NCI-H774 (cell line): ENCODE measurements at regions not wholly inside any gene's neighbourhood (a gene's known extent, or its start where the extent isn't known, plus 50 kb on each side); places are given as distances from the start of the nearest gene placed in this dataset.

Experiments
- DNase-seq: peaks from one replicate; lab custom pipeline; 2025; lab: John Stamatoyannopoulos, UW

DNA sequence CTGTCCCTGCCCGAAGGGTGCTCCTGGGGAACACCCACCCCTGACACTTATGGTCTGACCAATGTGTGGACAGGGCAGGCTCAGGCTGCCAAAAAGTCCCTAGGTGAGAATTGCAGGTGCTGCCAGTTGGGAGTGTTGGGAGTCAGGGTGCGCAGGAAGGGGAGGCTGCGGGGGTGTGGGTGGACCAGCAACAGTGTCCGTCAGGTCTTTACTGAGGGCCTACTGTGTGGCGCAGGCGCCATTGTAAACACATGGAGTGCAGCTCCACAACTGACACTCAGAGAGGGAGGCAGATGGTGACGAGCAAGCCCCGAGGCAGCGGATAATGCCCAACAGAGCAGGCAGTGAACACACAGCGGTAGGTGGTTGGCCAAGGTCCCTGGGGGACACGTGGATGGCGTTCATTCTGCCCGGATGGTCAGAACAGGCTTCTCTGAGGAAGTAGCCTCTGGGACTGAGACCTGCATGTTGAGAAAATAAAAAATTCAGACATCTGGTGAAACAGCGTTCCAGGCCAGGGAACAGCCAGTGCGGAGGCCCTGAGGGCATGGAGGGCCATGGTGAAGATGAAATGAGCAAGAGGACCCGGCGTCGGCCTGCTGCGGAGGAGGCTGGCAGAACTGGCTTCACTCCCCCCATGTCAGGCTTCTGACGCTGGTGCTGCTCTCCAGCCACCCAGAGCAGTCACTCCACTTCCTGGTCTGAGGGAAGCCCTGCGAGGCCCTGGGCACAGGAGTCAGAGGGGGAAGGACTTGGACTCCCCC lies 136.2 kb upstream of the ZBTB40 start:
- no peak for DNase-seq

DNA sequence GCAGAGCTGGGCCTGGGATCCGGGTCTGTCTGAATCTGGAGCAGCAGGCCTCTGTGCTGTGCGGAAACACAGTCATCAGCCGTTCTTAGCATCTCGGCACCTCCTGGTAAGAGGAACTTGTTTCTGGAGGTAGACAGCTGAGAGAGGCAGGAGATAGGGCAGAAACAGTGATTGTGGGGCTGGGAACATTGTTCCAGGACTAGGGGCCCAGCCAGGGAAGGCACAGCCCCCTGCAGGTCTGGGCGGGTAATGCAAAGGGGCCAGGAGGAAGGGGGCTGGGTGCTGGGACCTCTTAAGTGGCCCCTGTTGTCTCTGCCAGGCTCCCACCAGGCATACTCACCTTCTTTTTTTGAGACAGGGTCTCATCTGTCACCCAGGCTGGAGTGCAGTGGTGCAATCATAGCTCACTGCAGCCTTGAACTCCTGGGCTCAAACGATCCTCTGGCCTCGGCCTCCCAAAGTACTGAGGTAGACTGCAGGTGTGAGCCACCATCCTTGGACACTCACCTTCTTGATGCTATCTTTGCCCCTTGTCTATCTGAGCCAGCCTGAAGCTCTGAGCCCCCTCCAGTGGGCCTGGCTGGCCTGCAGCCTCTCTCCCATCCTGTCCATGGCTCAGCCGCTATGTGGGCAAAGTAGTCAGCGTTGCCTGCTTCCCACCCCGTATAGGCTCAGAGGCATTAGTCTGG lies 134.3 kb upstream of the ZBTB40 start:
- DNase-seq, result no peak

DNA sequence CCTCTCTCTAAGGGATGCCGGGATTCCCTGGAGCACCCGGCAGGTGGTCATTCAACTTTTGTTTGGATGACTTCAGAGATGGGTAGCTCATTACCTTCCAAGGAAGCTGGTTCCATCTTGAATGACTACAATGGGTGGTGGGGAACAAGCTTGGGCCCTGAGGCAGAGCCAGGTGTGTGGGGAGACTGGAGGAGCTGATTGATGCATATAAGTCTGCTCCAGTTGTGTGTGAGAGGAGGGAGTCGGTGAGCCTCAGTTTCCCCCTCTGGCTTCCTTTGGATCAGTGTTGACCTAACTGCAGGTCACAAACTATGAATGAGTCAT lies 133.8 kb upstream of the ZBTB40 start:
- DNase-seq, result no peak

DNA sequence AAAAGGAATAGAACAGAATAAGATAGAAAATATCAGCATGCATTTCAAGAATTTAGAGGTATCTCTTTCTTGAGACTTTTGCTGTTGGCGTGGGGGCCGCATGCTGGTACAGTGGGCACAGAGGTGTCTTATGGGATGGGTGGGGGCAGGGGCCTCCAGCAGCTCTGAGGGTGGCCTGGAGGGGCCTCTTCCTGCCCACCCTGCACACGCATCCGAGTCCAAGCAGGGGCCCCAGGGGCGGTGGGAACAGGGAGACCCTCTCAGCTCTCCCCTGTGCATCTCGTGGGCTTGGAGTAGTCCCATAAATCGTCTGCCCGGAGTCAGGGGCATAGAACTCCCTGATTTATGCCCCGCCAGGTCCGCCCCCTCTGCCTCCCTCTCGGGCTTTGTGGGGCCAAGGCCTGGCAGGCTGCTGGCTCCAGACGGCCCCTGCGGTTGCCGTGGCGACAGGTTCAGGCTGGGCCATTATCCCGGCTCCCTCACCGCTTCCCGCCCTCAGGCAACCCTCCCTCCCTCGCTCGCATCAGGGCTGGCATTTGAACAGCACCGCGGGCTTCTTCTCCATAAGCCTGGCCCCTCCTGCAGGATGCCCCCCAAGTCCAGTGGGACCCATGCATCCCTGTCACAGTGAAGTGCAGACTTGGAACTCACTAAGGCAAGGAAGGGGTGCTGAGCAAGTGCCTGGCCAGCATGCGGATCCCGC lies 133.2 kb upstream of the ZBTB40 start:
- DNase-seq, result peak; percentile 6

DNA sequence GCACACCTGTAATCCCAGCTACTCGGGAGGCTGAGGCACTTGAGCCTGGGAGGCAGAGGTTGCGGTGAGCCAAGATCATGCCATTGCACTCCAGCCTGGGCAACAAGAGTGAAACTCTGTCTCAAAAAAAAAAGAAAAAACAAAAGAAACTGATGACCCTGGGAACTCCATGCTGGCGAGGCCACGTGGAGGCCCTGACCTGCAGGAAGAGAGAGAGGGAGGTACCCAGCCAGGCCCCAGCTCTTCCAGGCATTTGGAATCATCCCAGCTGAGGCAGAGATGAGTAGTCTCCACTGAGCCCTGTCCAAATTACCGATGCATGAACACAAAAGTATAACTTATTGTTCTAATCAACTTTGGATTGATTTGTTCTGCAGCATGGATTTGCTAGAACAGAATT lies 132.0 kb upstream of the ZBTB40 start:
- no peak for DNase-seq

DNA sequence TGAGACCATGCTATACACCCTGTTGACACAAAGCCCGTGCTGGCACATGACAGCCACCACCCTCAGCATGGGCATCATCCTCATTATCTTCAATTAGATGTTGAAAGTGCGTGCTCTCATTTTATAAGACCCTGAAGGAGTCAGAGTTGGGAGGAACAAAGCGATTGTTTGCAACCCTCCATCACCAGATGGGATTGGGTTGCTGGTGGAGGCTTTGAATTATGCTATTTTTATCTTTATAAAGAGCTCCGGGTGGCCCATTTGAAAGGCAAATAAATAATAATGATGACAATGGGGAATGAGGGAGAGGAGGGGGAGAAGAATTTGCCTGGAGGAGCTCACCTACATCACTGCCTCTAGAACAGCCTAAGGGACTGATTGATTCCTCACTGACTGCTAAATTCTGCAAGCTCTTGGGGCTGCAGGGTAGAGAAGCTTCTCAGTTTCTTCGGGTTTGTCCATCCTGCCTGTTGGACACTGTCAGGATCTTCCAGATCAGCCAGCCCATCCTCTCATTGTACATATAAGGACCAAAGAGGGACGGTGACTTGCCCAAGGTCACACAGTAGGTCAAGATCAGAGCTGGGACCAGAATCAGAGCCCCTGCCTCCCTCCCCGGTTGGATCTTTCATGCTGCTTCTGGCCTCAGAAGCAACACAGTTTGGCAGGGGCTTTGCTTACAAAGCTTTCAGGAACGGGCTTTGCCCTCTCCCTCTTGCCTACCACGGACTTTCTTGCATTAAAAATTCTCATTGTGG lies 130.9 kb upstream of the ZBTB40 start:
- no peak for DNase-seq

DNA sequence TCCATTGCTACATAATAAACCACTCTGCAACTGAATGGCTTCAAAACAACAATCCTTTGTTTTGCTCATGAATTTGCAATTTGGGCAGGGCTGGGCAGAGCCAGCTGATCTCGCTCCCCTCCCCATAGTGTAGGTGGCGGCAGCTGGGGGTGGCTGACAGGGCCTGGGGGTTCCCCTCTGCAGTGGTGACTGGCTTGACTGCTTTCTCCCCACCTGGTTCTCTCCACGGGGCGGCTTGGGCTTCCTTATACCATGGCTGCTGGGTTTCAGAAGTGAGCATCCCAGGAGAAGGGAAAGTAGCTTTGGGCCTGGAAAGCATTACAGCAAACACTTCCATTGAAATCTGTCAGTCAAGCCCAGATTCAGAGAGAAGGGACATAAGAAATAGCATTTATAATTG lies 129.7 kb upstream of the ZBTB40 start:
- no peak for DNase-seq

DNA sequence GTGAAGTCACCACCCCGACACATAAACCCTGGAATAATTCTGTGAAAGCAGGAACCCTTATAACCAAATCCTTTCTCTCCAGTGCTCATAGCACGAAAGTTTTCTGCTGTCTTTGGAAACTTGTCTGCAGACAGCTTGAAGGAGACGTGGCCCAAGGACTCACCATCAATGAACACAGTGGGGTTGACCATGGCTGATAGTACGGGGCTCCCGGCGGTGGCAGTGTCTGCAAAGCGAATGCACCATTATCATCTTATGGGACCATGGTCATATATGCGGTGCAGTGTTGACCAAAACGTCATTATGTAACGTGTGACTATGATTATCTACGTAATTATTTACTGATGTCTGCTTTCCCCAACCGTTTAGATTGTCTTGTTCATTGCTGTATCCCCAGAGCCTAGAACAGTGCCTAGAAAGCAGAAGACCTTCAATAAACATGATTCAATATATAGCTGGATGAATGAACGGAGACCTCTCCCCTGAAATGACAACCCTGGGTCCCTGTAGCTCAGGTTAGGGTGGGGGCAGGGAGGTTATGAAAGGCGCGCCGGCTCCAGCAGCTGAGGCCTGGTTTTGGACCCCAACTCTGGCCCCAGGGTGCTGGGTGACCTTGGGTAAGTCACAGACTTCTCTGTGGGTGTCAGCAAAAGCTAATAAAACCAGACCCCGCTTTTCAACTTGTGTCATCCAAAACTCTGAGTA lies 128.4 kb upstream of the ZBTB40 start:
- DNase-seq, result no peak

DNA sequence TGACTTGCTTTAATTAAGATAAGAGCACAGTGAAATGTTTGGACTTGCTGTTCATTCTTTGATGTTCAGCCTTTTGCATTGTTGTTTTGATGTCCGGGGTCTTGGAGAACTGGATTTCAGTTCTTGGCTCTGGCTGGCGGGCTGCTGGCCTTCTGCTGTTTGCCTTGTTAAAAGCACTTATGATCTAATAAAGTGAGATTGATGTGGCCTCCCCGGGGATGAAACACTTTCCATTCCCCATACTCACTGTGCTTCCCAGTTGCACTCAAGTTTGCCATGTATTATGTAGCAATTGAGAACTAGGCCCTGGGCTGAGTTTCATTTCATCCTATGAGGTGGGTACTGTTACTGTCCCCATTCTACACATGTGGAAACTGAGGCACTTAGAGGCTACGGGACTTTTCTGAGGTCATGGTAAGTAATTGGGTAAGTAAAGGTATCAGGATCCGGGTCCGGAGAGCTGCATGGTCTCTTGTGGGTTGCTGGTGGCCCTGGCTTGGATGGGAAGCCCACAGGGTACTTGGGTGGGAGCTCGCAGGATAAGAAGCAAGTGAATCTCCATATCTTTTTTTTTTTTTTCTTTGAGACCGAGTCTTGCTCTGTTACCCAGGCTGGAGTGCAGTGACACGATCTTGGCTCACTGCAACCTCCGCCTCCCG lies 127.7 kb upstream of the ZBTB40 start:
- no peak for DNase-seq

DNA sequence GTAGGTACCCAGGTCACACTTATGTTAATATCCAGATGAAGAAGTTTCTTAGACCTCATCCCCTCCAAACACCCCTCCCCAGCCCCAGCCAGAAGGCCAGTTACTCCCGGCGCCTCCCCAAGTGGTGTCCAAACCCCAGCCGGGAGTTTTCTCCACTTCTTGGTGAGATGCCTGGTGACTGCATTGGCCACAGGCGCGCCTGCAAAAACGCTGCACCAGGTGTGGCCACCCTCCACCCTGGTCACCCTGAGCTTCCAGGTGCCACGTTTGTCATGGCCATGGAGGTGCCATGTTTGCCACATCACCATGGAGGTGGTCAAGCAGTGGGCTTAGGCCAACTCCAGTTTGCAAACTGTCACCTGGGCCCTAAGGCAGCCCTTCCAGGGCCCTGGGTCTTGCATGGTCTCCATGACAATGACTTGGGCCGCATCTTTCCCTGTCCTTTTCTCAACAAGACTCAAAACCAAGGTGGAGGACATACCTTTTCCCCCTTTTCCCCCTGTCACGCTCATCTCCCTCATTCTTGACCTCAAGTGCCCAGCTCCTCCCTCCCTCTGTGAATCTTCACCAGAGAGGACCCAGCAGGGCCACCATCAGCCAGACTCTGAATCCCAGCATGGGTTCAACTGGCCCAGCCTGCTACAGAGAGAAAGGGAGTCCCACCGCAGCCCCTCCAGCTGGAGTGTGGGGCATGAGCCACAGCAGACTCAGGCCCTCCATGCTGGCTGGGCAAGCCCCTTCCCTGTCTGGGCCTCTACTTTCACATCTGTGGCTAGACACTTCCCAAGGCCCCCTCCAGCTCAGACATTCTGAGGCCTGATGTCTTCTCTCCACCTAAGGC lies 125.9 kb upstream of the ZBTB40 start:
- no peak for DNase-seq

DNA sequence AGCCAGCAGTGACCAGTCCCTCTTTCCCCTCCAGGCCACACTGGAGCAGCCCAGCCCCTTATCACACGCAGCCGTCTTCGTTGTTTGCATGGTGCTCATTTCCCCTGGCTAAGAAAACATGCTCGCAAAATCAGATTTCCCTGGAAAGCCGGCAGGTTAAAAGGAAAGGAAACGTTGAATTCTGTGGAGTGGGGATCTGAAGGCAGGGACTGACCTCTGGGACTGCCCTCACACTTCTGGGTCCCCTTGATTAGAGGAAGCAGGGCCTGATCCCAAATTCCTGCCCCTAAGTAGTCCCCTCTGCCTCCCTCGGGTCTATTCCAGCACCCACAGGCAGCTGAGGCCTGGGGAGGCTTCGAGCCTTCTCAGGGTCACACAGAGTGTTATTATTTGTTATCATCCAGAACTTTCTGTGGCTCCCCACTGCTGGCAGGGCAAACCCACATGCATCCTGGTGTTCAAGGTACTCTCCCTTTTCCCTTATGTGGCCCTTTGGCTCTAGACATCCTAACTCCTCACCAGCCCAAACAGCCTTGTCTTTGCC lies 125.2 kb upstream of the ZBTB40 start:
- DNase-seq, result no peak

DNA sequence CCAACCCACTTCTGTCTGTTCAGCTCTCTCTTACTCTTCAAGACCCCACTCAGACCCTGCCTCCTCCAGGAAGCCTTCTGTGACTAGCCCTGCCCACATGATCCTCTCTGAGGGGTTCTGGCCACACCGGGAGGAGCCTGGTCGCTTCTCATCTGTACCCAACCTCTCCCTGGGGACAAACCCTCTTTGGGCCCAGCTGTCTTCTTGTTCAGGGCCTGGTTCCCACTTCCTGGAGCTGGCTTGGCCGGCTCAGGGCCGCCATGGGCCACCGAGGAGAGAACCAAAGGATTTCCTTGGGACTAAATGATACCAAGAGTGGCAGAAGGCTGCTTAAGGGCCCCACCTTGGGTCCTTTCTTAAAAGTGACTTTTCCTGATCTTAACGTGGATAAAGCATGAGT lies 124.7 kb upstream of the ZBTB40 start:
- DNase-seq, result no peak

DNA sequence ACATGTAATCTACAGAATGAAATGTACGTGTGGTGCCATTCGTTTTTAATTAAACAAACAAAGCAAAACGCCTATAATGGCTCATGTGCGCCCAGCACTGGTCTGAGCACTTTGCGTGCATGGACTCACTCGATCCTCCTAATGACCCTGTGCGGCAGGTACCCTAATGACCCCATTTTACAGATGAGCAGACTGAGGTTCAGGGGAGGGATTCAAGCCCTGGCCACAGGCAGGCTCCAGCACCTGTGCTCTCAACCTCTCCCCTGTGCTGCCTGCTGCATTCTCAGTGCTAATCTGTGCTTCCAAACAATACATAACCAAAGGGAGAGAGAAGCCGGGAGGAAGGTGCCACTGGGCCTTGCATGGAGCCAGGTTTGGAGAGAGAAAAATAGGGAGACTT lies 124.2 kb upstream of the ZBTB40 start:
- no peak for DNase-seq

DNA sequence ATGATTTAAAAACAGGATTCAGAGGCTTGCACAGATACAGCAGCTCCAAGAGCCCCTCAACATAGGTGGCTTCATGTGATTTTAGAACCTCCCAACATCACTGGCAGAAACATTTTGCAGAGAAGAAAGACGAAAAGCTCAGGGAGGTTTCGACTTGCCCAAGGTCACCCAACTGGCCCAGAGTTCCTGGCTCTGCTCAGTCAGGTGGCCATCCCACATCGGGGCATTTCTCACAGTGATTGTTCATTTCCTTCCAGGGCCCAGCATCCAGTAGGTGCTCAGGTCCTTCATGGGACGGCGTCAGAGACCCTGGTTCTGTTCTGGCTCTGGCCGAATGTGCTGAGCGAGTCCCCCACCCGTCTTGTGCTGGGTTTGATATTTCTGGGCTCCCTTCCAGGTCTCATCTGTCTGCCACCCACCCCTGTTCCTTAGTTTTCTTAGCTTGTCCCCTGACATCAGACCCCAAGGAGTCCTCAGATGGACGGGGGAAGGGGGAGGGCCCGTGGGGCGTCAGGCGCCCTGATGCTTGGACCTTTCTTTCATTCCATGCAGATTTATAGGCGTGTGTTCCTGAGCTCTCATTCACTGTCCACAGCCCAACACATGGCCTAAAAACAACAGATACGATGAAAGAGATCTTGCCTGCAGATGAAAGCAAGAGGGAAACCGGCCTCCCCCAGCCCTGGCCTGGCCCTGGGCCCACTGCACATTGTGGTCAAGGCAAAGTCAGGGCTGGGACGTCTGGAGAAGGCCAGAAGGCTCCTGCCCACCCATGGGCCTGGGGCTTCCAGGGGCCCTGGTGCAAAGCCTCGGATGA lies 123.1 kb upstream of the ZBTB40 start:
- DNase-seq, result no peak

DNA sequence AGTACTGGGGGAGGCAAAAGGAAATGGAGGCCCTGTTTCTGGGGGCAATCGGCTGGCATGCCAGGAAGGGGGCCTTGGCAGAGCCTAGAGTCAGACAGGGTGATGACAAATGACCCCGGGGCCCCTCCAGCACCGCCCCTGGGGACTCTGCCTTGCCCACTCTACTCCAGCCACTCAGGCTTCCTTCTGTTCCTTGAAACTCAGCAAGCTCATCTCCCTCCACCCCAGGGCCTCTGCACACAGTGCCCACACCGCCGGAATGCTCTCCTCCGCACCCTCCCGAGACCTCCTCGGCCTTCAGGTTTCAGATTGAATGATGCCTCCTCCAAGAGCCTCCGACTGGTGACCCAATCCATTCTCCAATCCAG lies 122.5 kb upstream of the ZBTB40 start:
- DNase-seq, result no peak

DNA sequence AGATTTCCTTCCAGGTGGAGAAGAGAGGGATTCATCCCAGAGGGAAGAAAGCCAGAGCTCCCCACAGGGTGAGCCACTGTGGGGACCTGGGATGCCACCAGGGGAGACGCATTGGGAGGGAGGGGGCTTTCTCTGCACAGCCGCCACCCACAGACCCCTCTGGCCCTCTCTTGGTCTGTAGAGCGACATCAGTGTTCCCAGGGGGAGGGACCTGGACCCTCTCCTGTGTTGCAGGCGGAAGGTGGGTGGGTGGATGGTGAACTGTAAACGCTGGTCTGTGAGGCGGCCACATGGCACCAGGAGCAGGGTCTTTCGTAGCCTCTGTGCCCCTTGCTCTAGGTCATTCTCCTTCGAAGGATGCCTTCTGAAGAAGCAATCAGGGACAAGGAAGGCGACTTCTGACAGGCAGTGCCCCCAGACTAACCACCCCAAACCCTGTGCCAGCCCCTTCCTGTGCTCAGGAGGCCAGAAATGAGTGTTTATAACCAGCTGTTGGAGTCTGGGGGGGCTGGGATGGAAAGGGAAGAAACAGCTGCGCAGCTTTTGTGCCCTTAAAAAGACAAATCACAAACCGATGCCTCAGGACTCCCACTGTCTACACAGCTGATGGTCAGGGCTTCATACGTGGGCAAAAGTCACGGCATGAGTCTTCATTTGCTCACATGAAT lies 121.4 kb upstream of the ZBTB40 start:
- no peak for DNase-seq

DNA sequence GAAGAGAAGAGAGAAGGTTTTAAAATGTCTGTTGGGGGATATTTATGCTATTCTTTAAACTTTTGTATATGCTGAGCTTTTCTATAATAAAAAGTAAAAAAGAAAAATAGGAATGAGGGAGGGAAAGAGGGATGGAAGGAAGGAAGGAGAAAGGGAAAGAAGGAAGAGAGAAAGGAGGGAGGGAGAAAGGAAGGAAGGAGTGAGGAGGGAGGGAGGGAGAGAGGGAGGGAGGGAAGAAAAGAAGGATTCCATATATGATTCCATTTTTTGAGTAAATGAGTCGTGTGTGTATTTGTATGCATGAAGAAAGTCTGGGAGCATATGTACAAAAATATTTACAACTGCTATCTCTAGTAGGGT lies 120.9 kb upstream of the ZBTB40 start:
- DNase-seq, result no peak

DNA sequence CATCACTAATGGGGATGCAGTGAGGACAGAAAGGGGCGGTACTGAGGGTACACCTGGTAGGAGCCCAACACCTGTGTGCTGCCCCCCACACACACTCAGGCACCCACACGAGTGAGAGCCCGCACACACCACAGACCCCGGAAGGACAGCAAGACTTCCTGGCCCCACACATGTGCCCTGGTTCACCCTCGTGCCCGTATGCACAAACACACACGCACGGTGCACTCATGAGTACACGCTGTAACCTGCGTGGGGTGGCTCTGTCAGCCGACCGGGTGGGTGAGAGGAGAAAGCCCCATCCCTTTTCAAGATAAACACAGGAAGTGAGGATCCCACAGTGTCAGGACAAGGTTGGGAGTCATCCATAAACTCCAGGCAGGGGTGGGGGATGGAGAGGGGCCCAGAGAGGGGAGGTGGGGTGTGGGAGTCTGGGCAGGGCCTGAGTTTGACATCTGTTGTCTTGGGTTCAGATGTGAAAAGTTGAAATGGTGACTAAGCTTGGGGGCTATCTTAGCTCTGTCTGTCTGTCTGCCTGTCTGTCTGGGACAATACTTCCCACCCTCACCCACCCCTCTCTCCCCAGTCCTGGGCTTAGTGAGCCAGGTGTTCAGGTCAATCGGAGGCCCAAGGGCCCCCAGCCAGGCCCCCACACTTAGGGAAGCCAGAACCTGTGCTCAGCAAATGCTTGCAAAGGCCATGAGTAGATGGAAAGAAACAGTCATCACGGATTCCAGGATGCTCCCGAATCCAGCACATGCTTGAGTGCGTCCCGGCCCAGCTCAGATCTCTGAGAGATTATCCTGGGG lies 119.8 kb upstream of the ZBTB40 start:
- no peak for DNase-seq
